SK-N-MC (cell line): ENCODE measurements at regions not wholly inside any gene's neighbourhood (a gene's known extent, or its start where the extent isn't known, plus 50 kb on each side); places are given as distances from the start of the nearest gene placed in this dataset.

Experiments used
- EZH2 ChIP-seq: fragments of 200-600 bp; sonication (generic); IDR thresholded peaks from one replicate; pipeline ENCODE4 v1.6.1; 2017; ENCODE audit warnings: antibody characterized with exemption
- FOXP2 ChIP-seq: optimal IDR thresholded peaks from 2 replicates; pipeline ENCODE3; 2011; ENCODE audit warnings: mild to moderate bottlenecking, moderate library complexity; ENCODE audit not compliant: insufficient read depth; ENCODE audit errors: extremely low read length, control extremely low read depth
- POLR2AphosphoS5 ChIP-seq: IDR thresholded peaks from 2 replicates; pipeline ENCODE4 v1.6.1; 2012; ENCODE audit warnings: mild to moderate bottlenecking, low read depth, low read length, borderline replicate concordance

DNA sequence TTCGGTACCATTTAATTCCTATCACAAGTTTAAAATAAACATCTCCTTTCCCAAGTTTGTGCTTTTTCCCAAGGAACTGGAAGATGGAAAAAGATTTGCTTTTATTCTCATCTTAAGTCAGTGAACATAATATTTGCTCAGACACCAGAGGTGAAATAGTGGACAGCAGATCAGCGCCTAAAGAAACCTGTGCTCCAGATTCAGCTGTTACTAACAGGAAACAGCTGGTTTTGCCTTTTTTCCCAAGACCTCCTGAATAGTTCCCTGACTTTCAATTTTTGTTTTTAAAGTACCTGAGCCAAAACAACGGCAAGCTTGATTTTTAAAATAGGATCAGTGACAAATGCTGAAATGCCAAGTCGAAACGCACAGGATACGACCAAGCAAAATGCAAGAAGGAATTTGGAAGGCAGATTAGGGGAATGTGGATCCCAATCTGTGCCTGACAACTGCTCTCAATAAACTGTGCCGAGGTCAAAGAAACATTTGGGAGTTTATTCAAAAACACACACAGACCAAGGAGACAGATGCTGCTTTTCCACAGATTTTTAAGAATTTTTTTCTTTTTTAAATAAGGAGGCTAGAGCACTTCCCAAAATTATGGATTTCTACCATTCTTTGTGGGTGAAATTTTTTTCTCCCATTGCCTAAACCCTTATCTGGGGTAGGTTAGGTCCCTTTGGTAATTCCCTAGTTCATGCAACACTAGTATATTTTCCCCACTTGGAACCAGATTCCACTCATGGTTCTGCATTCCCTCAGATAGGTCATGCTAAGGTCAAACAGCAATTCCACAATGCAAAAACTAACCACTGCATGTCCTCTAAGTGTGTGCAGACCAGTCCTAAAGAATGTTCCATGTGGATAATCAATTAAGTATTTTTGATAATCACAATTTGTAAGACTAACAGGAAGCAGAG is 121.5 kb upstream of the PDE1A start:
- TF ChIP-seq EZH2 (no peak), POLR2AphosphoS5 (no peak), FOXP2 (no peak)
